HG03064 (cell line): ENCODE measurements at regions not wholly inside any gene's neighbourhood (a gene's known extent, or its start where the extent isn't known, plus 50 kb on each side); places are given as distances from the start of the nearest gene placed in this dataset.
"Not testable (repeated sequence)": the region's sequence is repeated elsewhere in the genome, so short reads cannot be mapped to it uniquely, and the experiment has no call there.

Source experiments
- ATAC-seq: cut with Tn5 transposase; IDR thresholded peaks from one replicate; pipeline ENCODE4 v1.9.1; 2021; ENCODE audit warnings: low read depth; ENCODE audit not compliant: unreplicated experiment

DNA sequence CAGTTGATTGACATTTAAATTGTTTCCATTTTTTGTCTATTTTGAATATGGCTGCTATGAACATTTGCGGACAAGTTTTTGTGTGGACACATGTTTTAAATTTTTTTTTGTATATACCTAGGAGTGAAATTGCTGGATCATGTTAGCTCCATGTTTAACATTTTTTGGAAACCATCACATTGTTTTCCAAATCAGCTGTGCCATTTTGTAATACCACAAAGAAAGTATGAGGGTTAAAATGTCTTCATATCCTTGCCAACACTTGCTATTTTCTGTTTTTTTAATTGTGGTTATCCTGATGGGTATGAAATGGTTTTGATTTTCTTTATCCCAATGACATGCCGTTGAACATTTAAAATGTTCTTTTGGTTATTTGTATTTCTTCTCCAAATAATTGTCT, 52.1 kb downstream of the CARTPT start:
- ATAC-seq, result no peak

GRCh38 chr5:71778678-71779276, 59.7 kb downstream of the CARTPT start:
- ATAC-seq, result no peak

DNA sequence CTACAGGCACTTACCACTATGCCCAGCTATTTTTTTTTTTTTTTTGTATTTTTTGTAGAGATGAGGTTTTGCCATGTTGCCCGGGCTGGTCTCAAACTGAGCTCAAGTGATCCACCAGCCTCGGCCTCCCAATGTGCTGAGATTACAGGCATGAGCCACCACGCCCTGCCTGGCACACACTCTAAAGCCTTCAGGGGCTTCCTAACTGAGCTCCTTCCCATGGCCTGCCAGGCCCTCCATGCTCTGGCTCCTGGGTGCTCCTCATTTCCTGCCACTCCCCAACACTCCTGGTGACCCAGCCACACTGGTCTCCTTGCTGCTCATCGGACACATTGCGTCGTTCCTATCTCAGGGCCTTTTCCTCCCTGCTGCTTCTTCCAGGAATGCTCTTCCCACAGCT, 61.5 kb downstream of the CARTPT start:
- no peak for ATAC-seq

- ATAC-seq, result no peak
Observed at GRCh38 chr5:71782393-71782770, 63.3 kb downstream of the CARTPT start.

DNA sequence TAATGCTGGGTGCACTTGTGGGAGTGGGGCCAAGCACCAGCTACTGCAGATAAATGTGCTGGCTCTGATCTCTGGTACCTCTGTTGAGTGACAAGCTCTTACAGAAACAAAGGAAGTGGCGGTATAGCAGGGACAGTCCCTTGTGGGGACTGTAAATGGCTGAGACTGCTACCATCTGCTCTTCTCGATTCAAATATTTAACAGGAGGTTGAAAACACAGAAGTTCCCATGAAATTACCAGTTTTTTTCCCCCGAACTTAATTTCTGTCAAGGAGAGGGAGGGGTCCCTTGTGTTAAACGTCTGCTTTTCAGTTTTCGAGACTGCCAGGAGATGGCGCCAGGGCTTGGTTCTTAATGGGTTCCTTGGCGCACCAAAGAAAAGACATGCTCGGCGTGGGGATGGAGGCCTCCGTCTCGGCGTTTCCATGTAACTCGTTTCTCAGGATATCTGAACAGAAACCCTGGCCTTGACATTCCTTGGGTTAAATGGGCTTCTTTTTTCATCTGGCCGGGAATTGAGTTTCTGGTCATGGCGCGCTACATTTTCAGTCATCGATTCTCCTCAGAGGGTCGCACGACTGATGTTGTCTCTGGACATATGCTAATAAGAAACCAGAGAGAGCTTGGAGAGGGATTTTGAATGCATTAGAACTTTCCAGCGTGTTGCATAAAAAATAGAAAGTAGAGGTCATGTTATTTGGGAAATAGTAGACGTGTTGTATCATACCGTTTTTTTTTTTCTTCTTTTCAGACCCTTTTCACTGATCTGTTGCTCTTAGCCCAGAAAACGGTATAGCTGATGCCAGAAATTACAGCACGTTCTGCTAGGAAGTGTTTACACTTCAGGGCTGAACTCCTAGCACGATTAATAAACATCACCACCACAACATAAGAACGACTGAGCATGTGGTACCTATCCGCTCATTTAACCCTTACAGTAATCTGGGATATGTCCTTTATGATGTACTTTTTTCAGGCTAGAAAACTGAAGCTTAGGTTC, 64.0 kb downstream of the CARTPT start:
- peak; percentile 92 for ATAC-seq

DNA sequence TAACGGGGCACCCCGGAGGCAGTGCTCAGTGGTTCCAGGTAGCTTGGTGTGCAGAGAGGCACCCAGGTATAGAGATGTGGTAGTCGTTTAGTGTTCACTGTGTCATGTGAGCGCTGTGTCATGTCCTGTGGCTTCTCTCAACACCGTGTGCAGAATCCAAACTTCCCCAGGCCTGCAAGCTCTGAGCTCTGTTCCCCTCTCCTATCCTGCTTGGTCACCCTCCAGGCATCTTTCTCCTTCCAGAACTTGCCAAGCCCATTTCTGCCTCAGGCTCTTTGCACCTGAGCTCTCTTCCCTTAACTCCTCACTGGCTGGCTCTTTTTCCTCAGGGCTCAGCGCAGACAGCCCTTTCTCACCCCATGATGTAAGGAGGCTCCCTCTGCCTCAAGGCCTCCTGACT, 64.8 kb downstream of the CARTPT start:
- no peak for ATAC-seq

DNA sequence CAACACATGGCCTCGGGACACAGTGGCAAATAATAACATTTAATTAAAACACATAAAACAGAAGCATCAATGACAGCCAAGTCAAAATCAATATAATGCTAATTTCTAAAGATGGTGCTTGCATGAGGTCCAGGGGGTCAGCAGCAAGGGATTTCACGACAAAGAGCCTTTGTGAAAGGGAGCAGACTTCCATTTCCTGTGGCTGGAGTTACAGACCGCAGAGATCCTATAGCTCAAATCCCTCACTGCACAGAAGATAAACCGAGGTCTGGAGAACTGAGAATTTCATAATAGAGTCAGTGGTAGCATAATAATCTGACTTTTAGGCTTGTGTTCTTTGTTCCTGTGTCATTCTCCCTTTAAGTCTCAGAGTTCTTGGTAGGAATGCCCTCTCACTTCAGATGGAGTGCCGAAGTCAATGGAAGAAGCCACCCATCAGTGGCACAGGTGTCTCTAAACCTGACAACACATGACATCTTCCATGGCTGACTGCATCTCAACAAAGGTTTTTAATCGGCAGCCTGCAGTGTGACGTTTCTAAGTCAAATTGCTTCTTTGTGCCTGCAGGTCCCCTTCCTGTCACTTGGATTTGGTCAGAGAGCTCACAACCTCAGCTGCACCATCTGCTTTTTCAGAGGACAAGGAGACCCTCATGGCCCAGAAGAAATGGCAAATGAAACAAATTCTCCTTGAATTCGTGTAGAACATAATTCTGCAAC, 67.4 kb downstream of the CARTPT start:
- no peak for ATAC-seq

- ATAC-seq, result no peak
Observed at GRCh38 chr5:71788794-71789193, 69.7 kb downstream of the CARTPT start.

- no peak for ATAC-seq
Observed at GRCh38 chr5:71789746-71790145, 70.7 kb downstream of the CARTPT start.

DNA sequence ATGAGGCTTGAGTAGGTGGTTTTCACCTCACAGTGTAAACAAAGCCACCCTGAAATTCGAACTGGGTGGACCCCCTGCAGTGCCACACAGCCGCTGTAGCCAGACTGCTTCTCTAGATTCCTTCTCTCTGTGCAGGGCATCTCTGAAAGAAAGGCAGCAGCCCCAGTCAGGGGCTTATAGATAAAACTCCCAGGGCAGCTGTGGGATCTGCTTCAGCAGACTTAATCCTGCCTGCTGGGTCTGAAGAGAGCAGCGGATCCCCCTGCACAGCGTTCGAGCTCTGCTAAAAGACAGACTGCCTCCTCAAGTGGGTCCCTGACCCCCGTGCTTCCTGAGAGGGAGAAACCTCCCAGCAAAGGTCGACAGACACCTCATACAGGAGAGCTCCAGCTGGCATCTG, 71.4 kb downstream of the CARTPT start:
- no peak for ATAC-seq

DNA sequence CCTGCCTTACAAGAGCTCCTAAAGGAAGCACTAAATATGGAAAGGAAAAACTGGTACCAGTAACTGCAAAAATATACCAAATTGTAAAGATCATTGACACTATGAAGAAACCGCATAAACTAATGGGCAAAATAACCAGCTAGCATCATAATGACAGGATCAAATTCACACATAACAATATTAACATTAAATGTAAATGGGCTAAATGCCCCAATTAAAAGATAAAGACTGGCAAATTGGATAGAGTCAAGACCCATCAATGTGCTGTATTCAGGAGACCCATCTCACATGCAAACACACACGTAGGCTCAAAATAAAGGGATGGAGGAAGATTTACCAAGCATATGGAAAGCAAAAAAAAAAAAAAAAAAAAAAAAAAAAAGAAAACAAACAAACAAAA, 73.0 kb downstream of the CARTPT start:
- ATAC-seq, result not testable (repeated sequence)

DNA sequence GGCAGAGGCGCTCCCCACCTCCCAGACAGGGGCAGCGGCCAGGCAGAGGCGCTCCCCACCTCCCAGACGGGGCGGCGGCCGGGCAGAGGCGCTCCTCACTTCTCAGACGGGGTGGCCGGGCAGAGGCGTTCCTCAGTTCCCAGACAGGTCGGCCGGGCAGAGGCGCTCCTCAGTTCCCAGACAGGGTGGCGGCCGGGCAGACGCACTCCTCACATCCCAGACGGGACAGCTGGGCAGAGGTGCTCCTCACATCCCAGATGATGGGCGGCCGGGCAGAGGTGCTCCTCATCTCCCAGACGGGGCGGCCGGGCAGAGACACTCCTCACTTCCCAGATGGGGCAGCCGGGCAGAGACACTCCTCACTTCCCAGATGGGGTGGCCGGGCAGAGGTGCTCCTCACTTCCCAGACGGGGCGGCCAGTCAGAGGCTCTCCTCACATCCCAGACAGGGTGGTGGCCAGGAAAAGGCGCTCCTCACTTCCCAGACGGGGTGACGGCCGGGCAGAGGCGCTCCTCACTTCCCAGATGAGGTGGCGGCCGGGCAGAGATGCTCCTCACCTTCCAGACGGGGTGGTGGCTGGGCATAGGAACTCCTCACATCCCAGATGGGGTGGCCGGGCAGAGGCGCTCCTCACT, 75.1 kb downstream of the CARTPT start:
- ATAC-seq, result no peak

DNA sequence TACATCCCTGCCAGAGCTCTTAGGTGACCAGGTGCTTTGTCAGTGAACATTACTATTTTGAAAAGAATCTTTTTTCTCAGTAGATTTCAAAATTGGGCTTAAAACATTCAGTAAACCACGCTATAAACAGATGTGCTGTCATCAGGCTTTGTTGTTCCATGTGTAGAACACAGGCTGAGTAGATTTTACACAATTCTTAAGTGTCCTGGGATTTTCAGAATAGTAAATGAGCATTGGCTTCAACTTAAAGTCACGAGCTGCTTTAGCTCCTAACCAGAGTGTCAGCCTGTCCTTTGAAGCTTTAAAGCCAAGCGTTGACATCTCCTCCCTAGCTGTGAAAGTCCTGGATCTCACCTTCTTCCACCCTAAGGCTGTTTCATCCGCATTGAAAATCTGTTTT, 83.6 kb downstream of the CARTPT start:
- ATAC-seq, result no peak

- ATAC-seq, result no peak
Observed at GRCh38 chr5:71806711-71807110, 87.6 kb downstream of the CARTPT start.

DNA sequence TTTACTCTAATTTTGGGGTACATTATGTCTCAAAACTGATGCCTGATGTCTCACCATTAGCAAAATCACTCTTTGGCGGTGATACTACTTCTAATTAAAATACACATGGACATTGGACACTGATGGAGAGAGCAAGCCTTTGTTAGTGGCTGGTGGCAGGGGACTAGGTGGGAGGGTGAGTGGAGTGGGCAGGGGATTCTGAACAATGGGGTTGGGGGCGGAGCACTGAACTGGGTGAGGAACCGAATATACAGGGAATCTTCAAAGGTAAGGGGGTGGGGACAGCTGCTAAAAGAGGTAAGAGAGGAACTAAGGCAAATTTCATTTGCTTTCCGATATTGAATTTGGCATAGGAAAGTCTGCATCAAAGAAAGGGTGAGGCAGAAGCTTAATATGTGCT, 88.8 kb downstream of the CARTPT start:
- no peak for ATAC-seq

- ATAC-seq, result no peak
Observed at GRCh38 chr5:71809446-71809845, 90.4 kb downstream of the CARTPT start.

DNA sequence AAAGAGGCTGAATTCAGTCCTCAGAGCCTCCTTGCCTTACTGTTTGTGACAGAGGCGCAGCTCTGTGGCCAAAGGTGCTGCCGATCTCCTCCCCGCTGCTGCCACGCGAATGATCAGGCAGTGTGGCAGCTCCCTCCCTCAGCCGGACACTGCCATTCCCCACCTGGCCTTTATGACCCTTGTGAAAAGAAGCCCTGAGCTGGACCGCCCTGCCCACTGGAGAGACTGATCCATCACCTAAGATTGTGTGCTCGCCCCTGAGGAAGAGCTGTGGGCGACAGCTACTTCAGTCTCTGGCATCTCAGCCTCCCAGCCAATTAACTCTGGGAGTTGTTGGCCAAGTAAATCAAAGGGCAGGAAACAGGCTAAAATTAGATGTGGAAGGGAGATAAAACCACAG, 90.9 kb downstream of the CARTPT start:
- ATAC-seq, result no peak

- no peak for ATAC-seq
Observed at GRCh38 chr5:71810471-71811195, 91.6 kb downstream of the CARTPT start.

DNA sequence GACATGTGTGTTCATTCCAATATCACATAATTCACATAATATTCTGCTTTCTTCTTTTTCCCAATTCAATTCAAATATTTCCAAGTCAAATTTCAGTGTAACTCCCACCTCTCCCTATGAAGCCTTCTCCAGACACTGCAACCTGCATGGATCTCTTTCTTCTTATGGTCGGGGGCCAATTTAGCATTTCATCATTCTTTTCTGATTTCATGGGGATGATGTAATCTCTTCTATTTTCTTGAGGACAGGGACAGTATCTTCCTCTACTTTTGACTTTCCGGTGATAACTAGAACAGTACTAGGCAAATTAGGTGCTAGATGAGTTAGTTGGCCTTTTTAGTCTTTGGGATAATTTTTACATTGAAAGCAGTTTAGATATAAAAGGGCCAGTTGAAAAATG, 92.7 kb downstream of the CARTPT start:
- no peak for ATAC-seq

- ATAC-seq, result no peak
Observed at GRCh38 chr5:71816307-71816706, 97.2 kb downstream of the CARTPT start.
